GM18502 (cell line): ENCODE measurements at regions not wholly inside any gene's neighbourhood (a gene's known extent, or its start where the extent isn't known, plus 50 kb on each side); places are given as distances from the start of the nearest gene placed in this dataset.

ENCODE experiments used
- ATAC-seq: cut with Tn5 transposase; IDR thresholded peaks from one replicate; pipeline ENCODE4 v1.9.1; 2021; ENCODE audit warnings: mild to moderate bottlenecking; ENCODE audit not compliant: unreplicated experiment, poor library complexity

DNA sequence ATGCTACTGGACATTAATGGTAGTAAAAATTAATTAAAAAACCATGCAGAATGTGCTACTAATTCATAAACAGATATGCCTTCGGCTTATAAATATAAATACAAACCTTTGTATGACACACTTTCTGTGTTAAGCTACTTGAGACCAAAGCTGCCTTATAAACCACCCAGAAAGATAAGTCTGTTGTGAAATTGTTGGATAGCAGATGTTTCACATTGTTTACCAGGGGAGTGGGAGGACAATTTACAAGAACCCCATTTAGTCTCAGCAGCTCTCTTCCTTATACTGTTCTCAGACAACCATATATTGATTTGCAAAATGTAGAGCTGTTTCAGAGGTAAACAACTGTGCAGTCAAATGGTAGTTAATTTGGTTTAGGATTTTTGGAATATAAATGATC is 524.4 kb downstream of the PRR16 start:
- ATAC-seq: no peak

DNA sequence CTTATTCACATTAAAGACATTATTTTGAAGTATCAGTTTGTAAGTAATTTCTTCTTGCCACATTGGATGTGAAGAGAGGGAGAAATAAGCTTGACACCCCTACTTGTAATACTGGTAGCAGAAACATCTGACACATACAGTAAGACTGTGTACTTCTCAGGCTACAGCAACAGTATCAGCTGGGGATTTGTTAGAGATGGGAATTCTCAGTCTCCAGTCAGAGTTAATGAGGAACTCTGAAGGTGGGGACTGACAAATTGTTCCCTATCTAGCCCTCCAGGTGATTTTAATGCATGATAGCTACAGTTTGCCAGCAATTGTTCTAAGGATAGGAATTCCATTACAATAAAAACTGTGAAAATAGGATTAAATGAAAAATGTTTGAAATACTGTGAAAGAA is 524.8 kb downstream of the PRR16 start:
- no peak for ATAC-seq

DNA sequence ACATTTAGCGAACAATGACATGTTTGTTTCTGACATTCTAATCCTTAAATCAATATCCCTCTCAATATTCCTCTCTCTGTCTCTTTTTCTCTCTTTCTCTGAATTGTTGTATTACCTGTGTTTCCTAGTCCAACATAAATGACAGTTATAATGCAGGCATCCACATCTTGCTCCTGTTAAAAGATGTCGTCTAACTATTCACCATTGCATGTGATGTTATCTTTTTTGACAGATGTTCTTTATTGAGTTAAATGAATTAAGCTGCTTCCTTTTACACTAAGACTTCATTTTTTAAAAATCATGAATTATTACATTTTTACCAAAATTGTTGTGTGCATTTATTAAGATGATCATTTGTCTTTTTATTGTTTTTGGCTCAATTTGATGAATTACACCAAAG is 527.5 kb downstream of the PRR16 start:
- ATAC-seq: no peak

DNA sequence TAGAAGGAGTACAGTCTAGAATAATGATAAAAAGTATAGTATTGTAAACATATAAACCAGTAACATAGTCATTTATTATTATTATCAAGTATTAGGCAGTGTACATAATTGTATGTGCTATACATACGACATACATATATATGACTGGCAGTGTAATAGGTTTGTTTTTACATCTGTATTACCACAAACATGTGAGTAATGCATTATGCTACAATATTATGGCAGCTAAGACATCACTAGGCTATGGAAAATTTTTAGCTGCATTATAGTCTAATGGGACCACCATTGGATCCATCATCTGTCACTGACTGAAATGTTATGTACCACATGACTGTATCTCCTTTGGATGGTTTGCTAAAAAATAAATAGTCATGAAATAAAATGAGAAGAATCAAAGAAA is 530.0 kb downstream of the PRR16 start:
- ATAC-seq: no peak

DNA sequence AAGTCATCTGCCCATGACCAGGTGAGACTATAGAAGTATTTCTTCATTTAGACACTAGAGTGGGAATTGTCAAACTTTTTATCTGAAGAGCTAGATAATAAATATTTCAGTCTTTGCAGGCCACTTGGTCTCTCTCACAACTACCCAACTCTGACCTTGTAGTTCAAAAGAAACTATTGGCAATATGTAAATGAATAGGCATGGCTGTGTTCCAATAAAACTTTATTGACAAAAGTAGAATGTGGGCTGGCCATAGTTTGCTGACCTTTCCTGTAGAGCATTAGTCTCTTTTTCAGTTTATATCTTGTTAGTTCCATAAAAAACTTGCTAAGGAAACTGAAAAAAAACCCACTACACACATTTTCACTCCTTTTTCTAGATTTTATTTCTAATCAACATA is 535.5 kb downstream of the PRR16 start:
- ATAC-seq: no peak

DNA sequence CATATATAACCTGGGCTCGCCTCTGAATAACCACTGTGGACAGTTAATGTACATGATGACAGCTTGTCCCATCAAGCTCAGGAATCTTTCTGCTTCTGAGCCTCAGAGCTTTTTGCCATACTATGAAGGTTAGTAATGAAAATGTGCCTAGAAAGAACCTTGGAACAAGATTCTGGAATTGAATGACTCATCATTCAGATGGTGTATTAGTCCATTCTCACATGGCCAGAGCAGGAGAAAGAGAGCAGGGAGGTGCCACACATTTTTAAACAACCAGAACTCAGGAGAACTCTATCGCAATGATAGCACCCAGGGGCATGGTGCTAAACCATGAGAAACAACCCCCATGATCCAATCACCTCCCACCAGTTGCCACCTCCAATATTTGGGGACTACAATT is 542.1 kb downstream of the PRR16 start:
- no peak for ATAC-seq

DNA sequence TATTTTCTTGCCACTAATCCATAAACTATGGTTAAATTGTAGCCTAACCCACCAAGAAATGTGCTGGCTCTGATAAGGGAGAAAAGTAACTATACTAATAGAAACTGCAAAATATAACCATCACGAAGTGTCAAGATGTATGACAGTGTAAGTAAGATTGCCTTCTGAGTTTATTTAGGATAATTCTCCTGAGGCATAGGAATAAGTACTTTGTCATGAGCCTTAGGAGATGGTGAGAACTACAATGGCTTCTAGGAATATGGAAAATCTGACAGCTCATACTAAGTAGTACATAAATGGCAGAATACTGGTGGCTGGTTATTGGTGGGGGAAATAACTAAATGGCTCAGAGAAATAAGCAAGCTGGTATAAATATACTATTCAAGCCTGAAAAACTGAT is 543.9 kb downstream of the PRR16 start:
- no peak for ATAC-seq

DNA sequence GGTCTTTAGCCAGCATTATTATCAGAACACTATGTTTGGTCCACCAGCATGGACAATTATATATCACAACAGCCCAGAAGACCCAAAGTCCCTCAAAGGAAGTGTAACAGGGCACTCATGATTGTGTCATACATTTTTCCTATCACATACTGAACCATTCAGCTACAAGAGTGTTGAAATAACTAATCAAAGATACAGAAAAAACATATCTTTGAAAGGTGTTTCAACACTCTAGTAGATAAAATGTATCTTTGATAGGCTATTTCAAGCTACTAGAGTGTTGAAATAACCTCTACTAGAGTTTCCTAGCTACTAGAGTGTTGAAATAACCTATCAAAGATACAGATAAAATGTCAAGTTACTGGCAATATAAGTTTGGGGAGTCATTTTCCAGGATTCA is 545.0 kb downstream of the PRR16 start:
- ATAC-seq: no peak

DNA sequence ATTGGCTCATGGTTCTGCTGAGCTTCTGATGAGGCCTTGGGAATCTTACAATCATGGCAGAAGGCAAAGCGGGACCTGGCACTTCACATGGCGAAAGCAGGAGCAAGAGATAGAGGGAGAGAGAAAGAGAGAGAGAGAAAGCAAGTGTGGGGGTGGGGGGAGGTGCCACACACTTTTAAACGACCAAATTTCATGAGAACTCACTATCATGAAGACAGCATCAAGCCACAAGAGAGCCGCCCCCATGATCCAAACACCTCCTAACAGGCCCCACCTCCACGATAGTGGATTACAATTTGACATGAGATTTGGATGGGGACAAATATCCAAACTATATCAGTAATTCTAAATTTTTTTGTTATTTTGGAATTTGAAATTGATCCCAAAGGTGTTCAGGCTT is 553.9 kb downstream of the PRR16 start:
- ATAC-seq: no peak

DNA sequence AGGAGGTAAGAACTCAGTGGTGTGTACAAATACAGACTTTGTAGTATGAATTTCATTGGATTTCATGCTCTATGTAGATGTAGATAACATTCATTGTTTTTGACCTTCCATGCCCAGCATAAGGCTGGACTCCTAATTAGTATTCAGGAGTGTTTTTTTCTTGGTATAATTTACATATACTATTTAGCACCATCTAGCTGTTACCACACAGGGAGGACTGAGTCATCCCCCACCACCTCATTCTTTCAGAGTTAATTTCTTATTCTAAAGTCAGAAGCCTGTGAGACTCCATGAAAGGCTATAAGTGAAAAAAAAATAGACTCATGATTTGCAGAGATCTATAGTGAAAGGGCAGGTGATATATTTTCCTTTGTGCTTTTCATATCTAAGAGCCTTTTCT is 555.0 kb downstream of the PRR16 start:
- ATAC-seq: no peak

DNA sequence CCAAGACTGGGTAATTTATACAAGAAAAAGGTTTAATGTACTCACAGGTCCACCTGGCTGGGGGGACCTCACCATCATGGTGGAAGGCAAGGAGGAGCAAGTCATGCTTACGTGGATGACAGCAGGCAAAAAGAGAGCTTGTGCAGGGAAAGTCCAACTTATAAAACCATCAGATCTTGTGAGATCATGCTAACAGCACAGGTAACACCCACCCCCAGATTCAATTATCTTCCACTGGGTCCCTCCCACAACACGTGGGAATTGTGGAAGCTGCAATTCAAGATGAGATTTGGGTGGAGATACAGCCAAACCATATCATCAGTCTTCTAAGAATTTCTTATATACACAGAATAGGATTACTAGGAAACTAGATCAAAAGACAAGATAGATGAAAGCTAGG is 555.6 kb downstream of the PRR16 start:
- ATAC-seq: no peak

DNA sequence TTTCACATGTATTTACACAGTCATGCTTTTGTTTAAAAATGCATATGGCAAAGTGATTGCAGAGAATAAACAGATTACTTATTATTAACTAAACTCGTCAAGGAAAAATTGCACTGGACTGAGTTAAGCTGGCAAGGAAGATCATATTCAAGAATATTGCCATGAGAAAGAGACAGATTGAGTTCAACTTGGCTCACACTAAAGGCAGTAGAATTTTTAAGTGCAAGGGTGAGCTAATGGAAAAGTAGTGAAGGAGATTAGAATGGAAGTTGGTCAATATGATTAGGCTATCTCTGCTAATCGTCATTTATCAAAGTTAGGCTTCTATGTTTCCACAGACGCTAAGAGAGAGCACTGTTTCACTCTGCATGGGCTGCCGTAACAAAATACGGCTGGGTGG is 557.6 kb downstream of the PRR16 start:
- ATAC-seq: no peak

DNA sequence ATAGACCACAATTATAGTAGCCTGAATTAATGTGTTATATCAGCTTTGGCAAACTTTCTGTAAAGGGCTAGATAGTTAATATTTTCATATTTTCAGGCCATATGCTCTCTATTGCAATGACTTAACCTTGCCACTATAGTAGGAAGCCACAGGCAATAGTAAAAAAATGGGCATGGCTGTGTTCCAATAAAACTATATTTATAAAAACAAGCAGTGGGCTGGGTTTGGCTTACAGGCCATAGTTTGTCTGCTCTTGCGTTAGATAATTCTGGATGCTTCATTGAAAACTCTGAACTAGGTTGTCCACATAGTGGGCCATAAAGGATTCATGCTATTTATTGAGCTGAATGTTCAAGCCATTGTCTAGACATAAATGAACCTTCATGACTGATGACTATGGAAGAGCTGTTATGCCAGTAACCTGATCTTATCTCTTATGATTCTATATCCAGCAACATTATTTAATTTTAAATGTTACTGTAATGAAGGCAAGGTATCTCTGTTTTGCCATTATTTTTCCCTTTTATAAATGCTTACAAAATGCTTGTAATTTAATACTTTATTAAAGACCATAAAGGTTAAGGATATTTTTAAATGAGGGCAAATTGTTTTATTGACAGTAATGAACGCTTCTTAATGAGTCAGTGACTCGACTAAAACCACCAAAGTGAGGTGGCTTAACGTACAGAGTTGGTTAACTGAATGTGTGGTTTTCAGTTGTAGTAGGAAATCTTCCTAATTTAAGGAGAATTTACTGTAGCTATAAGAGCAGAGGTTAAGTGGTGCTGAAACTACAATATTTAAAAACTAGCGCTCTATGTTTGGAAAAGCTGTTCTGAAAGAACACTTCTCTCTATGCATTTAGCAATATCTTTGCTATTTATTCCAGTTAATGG is 560.6 kb downstream of the PRR16 start:
- ATAC-seq: no peak

DNA sequence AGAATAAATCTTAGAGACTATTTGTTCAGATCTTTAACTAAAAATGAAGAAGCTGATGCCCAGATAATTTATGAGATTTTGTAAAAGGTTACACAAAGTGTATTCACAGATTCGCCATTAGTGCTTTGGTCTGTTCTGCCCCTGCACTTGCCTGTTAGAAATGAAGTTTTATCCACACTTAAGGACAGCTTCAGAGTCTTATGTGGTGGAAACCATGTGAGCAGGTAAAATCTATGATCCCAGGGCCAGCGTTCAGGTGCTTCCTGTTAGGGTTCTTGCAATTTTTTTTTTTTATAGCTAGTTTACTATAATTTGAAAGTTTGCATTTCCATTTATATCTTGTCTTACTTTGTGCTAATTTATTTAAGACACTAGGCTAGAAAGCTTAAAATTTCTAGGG is 561.6 kb downstream of the PRR16 start:
- no peak for ATAC-seq

DNA sequence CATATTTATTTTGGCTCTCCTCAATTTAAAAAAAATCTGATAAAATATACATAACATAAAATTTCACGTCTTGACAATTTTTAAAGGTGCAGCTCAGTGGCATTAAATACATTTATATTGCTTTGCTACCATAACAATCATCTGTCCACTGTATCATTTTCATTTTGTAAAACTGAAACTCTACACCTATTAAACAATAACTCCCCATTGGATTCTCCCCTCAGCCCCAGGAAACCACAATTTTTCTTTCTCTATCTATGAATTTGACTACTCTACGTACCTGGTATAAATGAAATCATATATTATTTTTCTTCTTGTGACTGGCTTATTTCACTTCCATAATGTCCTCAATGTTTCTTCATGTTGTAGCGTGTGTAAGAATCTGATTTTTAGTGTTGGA is 563.5 kb downstream of the PRR16 start:
- no peak for ATAC-seq

DNA sequence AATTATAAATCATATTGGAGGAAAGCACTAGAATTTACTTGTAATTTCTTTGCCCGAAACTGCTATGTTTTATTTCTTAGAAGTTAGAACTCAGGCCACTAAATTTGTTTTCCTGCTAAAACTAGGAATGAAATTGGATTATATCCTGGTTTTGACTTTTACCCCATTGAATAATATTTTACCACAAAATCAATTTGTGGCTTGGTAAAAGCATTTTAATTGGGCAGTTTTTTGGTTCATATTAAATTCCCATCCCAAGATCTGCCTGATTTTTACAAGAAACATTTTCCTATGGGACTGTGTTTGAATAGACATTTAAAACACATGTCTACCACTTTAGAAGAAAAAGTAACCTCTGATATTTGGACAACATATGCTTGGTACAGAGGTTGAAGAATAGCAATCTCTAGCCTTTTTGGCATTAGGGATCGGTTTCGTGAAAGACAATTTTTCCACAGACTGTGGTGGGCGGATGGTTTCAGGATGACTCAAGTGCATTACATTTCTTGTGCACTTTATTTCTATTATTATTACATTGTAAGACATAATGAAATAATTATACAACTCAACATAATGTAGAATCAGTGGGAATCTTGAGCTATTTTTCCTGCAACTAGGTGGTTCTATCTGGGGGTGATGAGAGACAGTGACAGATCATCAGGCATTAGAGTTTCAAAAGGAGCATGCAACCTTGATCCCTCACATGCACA is 565.6 kb downstream of the PRR16 start:
- no peak for ATAC-seq

DNA sequence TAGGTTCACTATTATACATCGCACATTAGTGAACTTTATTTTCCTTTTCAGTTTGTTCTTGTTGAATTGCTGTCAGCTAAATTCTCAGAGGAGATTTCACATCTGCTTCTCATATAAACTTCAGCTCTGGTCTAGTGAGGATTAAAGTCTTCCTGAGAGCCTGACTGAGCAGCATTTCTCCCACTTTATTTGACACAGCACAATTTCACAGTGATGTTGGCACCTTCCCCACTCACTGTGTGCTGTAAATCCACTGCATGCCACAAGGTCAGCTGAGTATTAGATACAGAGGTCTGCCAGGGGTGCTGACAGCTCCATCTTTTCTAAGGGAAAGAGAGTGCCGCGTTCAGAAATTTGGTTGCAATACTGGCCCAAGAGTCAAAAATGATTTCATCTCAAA is 567.4 kb downstream of the PRR16 start:
- no peak for ATAC-seq

DNA sequence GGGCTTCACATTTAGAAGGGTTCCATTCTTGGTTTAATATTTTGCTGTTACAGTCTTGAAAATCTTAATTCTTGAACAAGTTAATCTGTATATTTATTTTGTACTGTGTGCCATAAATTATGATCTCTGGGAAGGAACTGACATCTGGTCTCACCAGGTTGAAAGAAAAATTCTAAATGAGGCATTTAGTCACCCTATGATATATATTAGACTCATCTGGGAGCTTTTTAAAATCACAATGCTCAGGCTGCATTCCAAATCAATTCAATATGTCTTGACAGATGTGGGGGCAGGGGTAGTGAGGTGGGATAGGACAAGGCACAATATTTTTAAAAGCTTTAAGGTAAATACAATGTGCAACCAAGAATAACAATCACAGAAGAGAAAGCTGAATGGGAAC is 569.2 kb downstream of the PRR16 start:
- no peak for ATAC-seq

DNA sequence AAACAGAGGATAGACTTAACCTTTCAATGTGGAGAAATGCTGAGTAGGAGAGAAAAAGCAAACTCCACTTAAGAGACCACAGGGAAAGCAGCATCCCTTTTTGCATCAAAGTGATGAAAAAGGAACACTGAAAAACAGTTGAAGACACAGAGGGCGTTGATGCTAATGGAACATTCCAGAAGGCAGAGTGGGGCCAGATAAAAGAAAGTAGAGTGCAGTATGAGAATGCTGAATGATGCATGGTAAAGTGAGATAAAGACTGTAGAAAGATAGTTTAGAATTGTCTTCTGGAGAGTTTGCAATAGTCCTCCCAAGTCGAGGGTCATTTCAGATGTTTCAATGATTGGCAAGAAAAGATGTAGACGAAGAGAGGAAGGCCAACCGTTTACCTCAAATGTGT is 574.3 kb downstream of the PRR16 start:
- no peak for ATAC-seq

DNA sequence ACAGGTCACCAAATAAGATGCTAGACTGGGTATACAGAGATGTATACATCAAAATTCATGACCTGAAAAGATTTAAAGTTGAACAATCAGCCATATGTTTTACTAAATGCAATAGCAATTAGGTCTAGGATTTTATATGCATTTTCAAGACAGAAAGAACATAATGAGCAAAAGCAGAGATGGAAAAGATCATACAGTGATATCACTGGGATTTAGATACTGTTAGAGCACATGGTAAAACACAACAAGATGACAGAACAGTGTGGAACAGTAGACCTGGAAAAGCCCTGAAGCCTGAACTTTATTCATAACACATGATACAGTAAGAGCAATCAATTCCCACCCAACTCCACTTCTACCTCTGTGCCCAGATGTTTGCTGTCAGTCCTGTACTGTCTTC is 585.9 kb downstream of the PRR16 start:
- ATAC-seq: no peak

DNA sequence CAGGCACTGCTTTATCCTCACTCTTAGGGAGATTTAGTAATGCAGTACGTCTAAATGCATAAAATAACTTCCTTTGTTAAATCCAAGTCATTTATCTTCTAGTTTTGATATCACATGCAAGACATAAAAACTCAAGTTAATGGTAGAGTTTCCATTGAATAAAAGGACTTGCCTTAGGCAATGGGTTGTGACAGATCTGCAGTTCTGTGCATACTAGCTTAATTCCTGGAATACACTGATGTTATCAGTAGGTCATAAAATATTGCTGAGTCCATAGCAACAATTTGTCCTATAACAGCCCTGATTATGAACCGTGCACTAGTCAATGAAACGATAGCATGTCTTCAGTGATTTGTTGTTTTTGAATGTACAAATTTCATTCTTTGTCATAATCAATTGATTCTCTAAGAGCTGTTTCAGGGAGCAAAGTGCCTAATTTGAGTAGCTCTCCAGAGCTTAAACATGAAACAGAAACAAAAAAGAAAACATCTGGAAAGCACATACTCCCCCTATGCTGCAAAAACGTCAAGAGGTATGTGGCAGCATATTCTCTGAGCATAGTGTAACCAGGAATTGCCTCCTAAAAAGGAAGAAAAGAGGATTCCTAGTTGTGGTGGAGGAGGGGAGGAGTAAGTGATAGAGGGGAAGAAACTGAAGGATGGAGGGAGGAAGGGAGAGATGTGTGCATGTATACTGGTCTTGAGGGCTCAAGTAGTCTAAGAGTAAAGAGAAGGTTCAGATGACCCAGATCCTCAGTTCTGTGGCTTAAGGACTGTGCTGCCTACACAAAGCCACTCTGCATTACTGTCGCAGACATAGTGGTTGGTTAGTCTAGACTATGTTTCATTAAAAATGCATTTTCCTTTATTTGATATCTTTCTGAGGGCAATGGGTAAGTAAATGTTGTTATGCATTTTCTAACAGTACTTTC is 589.2 kb downstream of the PRR16 start:
- ATAC-seq: no peak
